ENCODE measurements at regions not wholly inside any gene's neighbourhood (a gene's known extent, or its start where the extent isn't known, plus 50 kb on each side); places are given as distances from the start of the nearest gene placed in this dataset.

GRCh38 chr4:79217025-79217424, 108.8 kb downstream of the NAA11 start:
- no peak for TF ChIP-seq TAF1 (IDR thresholded peaks at IDR 0.05; ENCODE audit: low read depth)
- no peak for TF ChIP-seq RAD21 (IDR thresholded peaks at IDR 0.05; ENCODE audit: low read depth)
- no peak for TF ChIP-seq ZBTB7A (IDR thresholded peaks at IDR 0.05; ENCODE audit: low read depth)
- TF ChIP-seq USF1 (IDR thresholded peaks at IDR 0.05) = no peak
- no peak for TF ChIP-seq NFIC (IDR thresholded peaks at IDR 0.05)
- no peak for TF ChIP-seq EP300 (IDR thresholded peaks at IDR 0.05; ENCODE audit: borderline replicate concordance)
- no peak for TF ChIP-seq REST (IDR thresholded peaks at IDR 0.05; ENCODE audit: low read depth)

GRCh38 chr4:79213702-79214101, 112.2 kb downstream of the NAA11 start:
- no peak for TF ChIP-seq EGR1 (IDR thresholded peaks at IDR 0.05)

GRCh38 chr4:79213010-79213409, 112.9 kb downstream of the NAA11 start:
- TF ChIP-seq RAD21 (IDR thresholded peaks at IDR 0.05; ENCODE audit: low read depth) = no peak
- TF ChIP-seq NFIC (IDR thresholded peaks at IDR 0.05) = no peak
- no peak for TF ChIP-seq EP300 (IDR thresholded peaks at IDR 0.05; ENCODE audit: borderline replicate concordance)
- TF ChIP-seq FOXM1 (IDR thresholded peaks at IDR 0.05; ENCODE audit: borderline replicate concordance, low read depth) = no peak
- no peak for TF ChIP-seq USF1 (IDR thresholded peaks at IDR 0.05)
- TF ChIP-seq YY1 (IDR thresholded peaks at IDR 0.05; ENCODE audit: low read depth) = no peak
- no peak for TF ChIP-seq REST (IDR thresholded peaks at IDR 0.05; ENCODE audit: low read depth)
- no peak for TF ChIP-seq CEBPB (IDR thresholded peaks at IDR 0.05)
- no peak for TF ChIP-seq ZBTB7A (IDR thresholded peaks at IDR 0.05; ENCODE audit: low read depth)
- TF ChIP-seq TAF1 (IDR thresholded peaks at IDR 0.05; ENCODE audit: low read depth) = no peak
- no peak for TF ChIP-seq EGR1 (IDR thresholded peaks at IDR 0.05)

- no peak for TF ChIP-seq TAF1 (IDR thresholded peaks at IDR 0.05; ENCODE audit: low read depth)
- no peak for TF ChIP-seq EGR1 (IDR thresholded peaks at IDR 0.05)
- no peak for TF ChIP-seq ZBTB7A (IDR thresholded peaks at IDR 0.05; ENCODE audit: low read depth)
- no peak for TF ChIP-seq NFIC (IDR thresholded peaks at IDR 0.05)
- TF ChIP-seq YY1 (IDR thresholded peaks at IDR 0.05; ENCODE audit: low read depth) = no peak
- TF ChIP-seq EP300 (IDR thresholded peaks at IDR 0.05; ENCODE audit: borderline replicate concordance) = no peak
- TF ChIP-seq REST (IDR thresholded peaks at IDR 0.05; ENCODE audit: low read depth) = no peak
- TF ChIP-seq TCF12 (IDR thresholded peaks at IDR 0.05; ENCODE audit: low read depth) = no peak
- TF ChIP-seq FOXM1 (IDR thresholded peaks at IDR 0.05; ENCODE audit: borderline replicate concordance, low read depth) = no peak
- TF ChIP-seq USF1 (IDR thresholded peaks at IDR 0.05) = no peak
- TF ChIP-seq TEAD4 (IDR thresholded peaks at IDR 0.05) = no peak
- TF ChIP-seq CEBPB (IDR thresholded peaks at IDR 0.05) = no peak
- no peak for TF ChIP-seq CREB1 (IDR thresholded peaks at IDR 0.05; ENCODE audit: low read depth)
- TF ChIP-seq RAD21 (IDR thresholded peaks at IDR 0.05; ENCODE audit: low read depth) = no peak
- TF ChIP-seq MAX (IDR thresholded peaks at IDR 0.05) = no peak
Measured at GRCh38 chr4:79212311-79212710, 113.5 kb downstream of the NAA11 start.

- TF ChIP-seq CREB1 (IDR thresholded peaks at IDR 0.05; ENCODE audit: low read depth) (no peak), YY1 (IDR thresholded peaks at IDR 0.05; ENCODE audit: low read depth) (no peak), EGR1 (IDR thresholded peaks at IDR 0.05) (no peak), TCF12 (IDR thresholded peaks at IDR 0.05; ENCODE audit: low read depth) (no peak), EP300 (IDR thresholded peaks at IDR 0.05; ENCODE audit: borderline replicate concordance) (no peak), ZBTB7A (IDR thresholded peaks at IDR 0.05; ENCODE audit: low read depth) (no peak), TAF1 (IDR thresholded peaks at IDR 0.05; ENCODE audit: low read depth) (no peak), TEAD4 (IDR thresholded peaks at IDR 0.05) (no peak), RAD21 (IDR thresholded peaks at IDR 0.05; ENCODE audit: low read depth) (no peak), USF1 (IDR thresholded peaks at IDR 0.05) (no peak)
Measured at GRCh38 chr4:79211490-79211889, 114.4 kb downstream of the NAA11 start.

Measured in Ishikawa (cell line).